ENCODE measurements at regions not wholly inside any gene's neighbourhood (a gene's known extent, or its start where the extent isn't known, plus 50 kb on each side); places are given as distances from the start of the nearest gene placed in this dataset.
A peak's percentile ranks its signal among the peaks of the same experiment; 100 is the strongest.
"Not testable (repeated sequence)": the region's sequence is repeated elsewhere in the genome, so short reads cannot be mapped to it uniquely, and the experiment has no call there.

- 81% methylated on average over 3 of the region's 4 CpGs for WGBS (ENCODE audit: insufficient coverage)
- no peaks in the 10 kb centered on the region for H3K9me3 ChIP-seq (ENCODE audit: control insufficient read depth, insufficient read depth, low read length)
Measured at GRCh38 chr12:25677232-25677937, 124.3 kb upstream of the LMNTD1 start.

GRCh38 chr12:25681580-25681979, 128.5 kb upstream of the LMNTD1 start:
- Histone ChIP-seq H3K36me3 (ENCODE audit: control insufficient read depth, insufficient read depth, low read length) (no peaks in the 10 kb centered on the region), H3K27me3 (ENCODE audit: control insufficient read depth, insufficient read depth, low read length) (no peaks in the 10 kb centered on the region), H3K27ac (ENCODE audit: low read depth, low read length) (no peak overlapping the region), H3K4me1 (ENCODE audit: control insufficient read depth, insufficient read depth, low read length) (no peaks in the 10 kb centered on the region), H3K4me3 (ENCODE audit: low read depth, low read length) (no peak overlapping the region), H3K9me3 (ENCODE audit: control insufficient read depth, insufficient read depth, low read length) (no peaks in the 10 kb centered on the region)
- DNase-seq (ENCODE audit: low read depth in 4 of 6, low spot score in 6 of 6) = no peak
- 94% methylated on average over 3 of the region's 4 CpGs for WGBS (ENCODE audit: insufficient coverage)

More at GRCh38 chr12:25677232-25677937, 124.3 kb upstream of the LMNTD1 start:
- no peak overlapping the region for H3K27ac ChIP-seq (ENCODE audit: low read depth, low read length)
- H3K4me1 ChIP-seq (ENCODE audit: control insufficient read depth, insufficient read depth, low read length) = no peaks in the 10 kb centered on the region
- no peaks in the 10 kb centered on the region for H3K36me3 ChIP-seq (ENCODE audit: control insufficient read depth, insufficient read depth, low read length)
- no peak for DNase-seq (ENCODE audit: low read depth in 4 of 6, low spot score in 6 of 6)
- no peaks in the 10 kb centered on the region for H3K27me3 ChIP-seq (ENCODE audit: control insufficient read depth, insufficient read depth, low read length)
- no peak overlapping the region for H3K4me3 ChIP-seq (ENCODE audit: low read depth, low read length)

- Histone ChIP-seq H3K4me1 (ENCODE audit: control insufficient read depth, insufficient read depth, low read length) (no peaks in the 10 kb centered on the region), H3K27ac (ENCODE audit: low read depth, low read length) (no peak overlapping the region), H3K27me3 (ENCODE audit: control insufficient read depth, insufficient read depth, low read length) (no peaks in the 10 kb centered on the region), H3K4me3 (ENCODE audit: low read depth, low read length) (no peak overlapping the region), H3K36me3 (ENCODE audit: control insufficient read depth, insufficient read depth, low read length) (no peaks in the 10 kb centered on the region), H3K9me3 (ENCODE audit: control insufficient read depth, insufficient read depth, low read length) (peaks cover 2% of the 10 kb centered on the region)
- no CpG with 5 or more reads among the region's 1 CpG for WGBS (ENCODE audit: insufficient coverage)
- DNase-seq (ENCODE audit: low read depth in 4 of 6, low spot score in 6 of 6) = no peak
Measured at GRCh38 chr12:25682421-25682820, 129.3 kb upstream of the LMNTD1 start.

- no peak for DNase-seq (ENCODE audit: low read depth in 4 of 6, low spot score in 6 of 6)
- WGBS (ENCODE audit: insufficient coverage) = no CpG with 5 or more reads among the region's 2 CpGs
Measured at GRCh38 chr12:25684070-25684469, 131.0 kb upstream of the LMNTD1 start.

GRCh38 chr12:25686351-25686750, 133.3 kb upstream of the LMNTD1 start:
- H3K9me3 ChIP-seq (ENCODE audit: control insufficient read depth, insufficient read depth, low read length) = peaks cover 2% of the 10 kb centered on the region
- H3K4me1 ChIP-seq (ENCODE audit: control insufficient read depth, insufficient read depth, low read length) = peaks cover 6% of the 10 kb centered on the region
- H3K27ac ChIP-seq (ENCODE audit: low read depth, low read length) = no peak overlapping the region
- WGBS (ENCODE audit: insufficient coverage) = 95% methylated on average over 19 of the region's 19 CpGs
- H3K4me3 ChIP-seq (ENCODE audit: low read depth, low read length) = no peak overlapping the region
- H3K36me3 ChIP-seq (ENCODE audit: control insufficient read depth, insufficient read depth, low read length) = no peaks in the 10 kb centered on the region
- H3K27me3 ChIP-seq (ENCODE audit: control insufficient read depth, insufficient read depth, low read length) = no peaks in the 10 kb centered on the region
- DNase-seq (ENCODE audit: low read depth in 4 of 6, low spot score in 6 of 6) = no peak

More at GRCh38 chr12:25684070-25684469, 131.0 kb upstream of the LMNTD1 start:
- Histone ChIP-seq H3K4me1 (ENCODE audit: control insufficient read depth, insufficient read depth, low read length) (no peaks in the 10 kb centered on the region), H3K9me3 (ENCODE audit: control insufficient read depth, insufficient read depth, low read length) (peaks cover 2% of the 10 kb centered on the region), H3K4me3 (ENCODE audit: low read depth, low read length) (no peak overlapping the region), H3K27me3 (ENCODE audit: control insufficient read depth, insufficient read depth, low read length) (no peaks in the 10 kb centered on the region), H3K36me3 (ENCODE audit: control insufficient read depth, insufficient read depth, low read length) (no peaks in the 10 kb centered on the region), H3K27ac (ENCODE audit: low read depth, low read length) (no peak overlapping the region)

GRCh38 chr12:25687226-25687625, 134.1 kb upstream of the LMNTD1 start:
- DNase-seq (ENCODE audit: low read depth in 4 of 6, low spot score in 6 of 6) = no peak
- Histone ChIP-seq H3K27me3 (ENCODE audit: control insufficient read depth, insufficient read depth, low read length) (no peaks in the 10 kb centered on the region), H3K4me1 (ENCODE audit: control insufficient read depth, insufficient read depth, low read length) (peaks cover 6% of the 10 kb centered on the region), H3K4me3 (ENCODE audit: low read depth, low read length) (no peak overlapping the region), H3K27ac (ENCODE audit: low read depth, low read length) (no peak overlapping the region), H3K9me3 (ENCODE audit: control insufficient read depth, insufficient read depth, low read length) (peaks cover 2% of the 10 kb centered on the region), H3K36me3 (ENCODE audit: control insufficient read depth, insufficient read depth, low read length) (no peaks in the 10 kb centered on the region)
- 88% methylated on average over 6 of the region's 6 CpGs for WGBS (ENCODE audit: insufficient coverage)

GRCh38 chr12:25688851-25689250, 135.8 kb upstream of the LMNTD1 start:
- not testable (repeated sequence) for H3K27ac ChIP-seq (ENCODE audit: low read depth, low read length); H3K4me1 ChIP-seq (ENCODE audit: control insufficient read depth, insufficient read depth, low read length); H3K27me3 ChIP-seq (ENCODE audit: control insufficient read depth, insufficient read depth, low read length); H3K9me3 ChIP-seq (ENCODE audit: control insufficient read depth, insufficient read depth, low read length); H3K4me3 ChIP-seq (ENCODE audit: low read depth, low read length); DNase-seq (ENCODE audit: low read depth in 4 of 6, low spot score in 6 of 6); H3K36me3 ChIP-seq (ENCODE audit: control insufficient read depth, insufficient read depth, low read length)
- 96% methylated on average over 4 of the region's 9 CpGs for WGBS (ENCODE audit: insufficient coverage)

GRCh38 chr12:25689996-25690501, 137.0 kb upstream of the LMNTD1 start:
- 36% methylated on average over 5 of the region's 5 CpGs for WGBS (ENCODE audit: insufficient coverage)
- Histone ChIP-seq H3K36me3 (ENCODE audit: control insufficient read depth, insufficient read depth, low read length) (no peaks in the 10 kb centered on the region), H3K27ac (ENCODE audit: low read depth, low read length) (no peak overlapping the region), H3K4me3 (ENCODE audit: low read depth, low read length) (no peak overlapping the region), H3K27me3 (ENCODE audit: control insufficient read depth, insufficient read depth, low read length) (no peaks in the 10 kb centered on the region), H3K4me1 (ENCODE audit: control insufficient read depth, insufficient read depth, low read length) (peaks cover 6% of the 10 kb centered on the region), H3K9me3 (ENCODE audit: control insufficient read depth, insufficient read depth, low read length) (peaks cover 2% of the 10 kb centered on the region)
- DNase-seq (ENCODE audit: low read depth in 4 of 6, low spot score in 6 of 6) = peak in 3 of 6 donors; percentile 35 to 79 (median 77)

GRCh38 chr12:25690996-25691864, 138.1 kb upstream of the LMNTD1 start:
- no peak for DNase-seq (ENCODE audit: low read depth in 4 of 6, low spot score in 6 of 6)
- WGBS (ENCODE audit: insufficient coverage) = 88% methylated on average over 4 of the region's 8 CpGs

GRCh38 chr12:25691865-25692114, 138.7 kb upstream of the LMNTD1 start:
- Histone ChIP-seq H3K27me3 (ENCODE audit: control insufficient read depth, insufficient read depth, low read length) (no peaks in the 10 kb centered on the region), H3K36me3 (ENCODE audit: control insufficient read depth, insufficient read depth, low read length) (no peaks in the 10 kb centered on the region), H3K4me3 (ENCODE audit: low read depth, low read length) (no peak overlapping the region), H3K9me3 (ENCODE audit: control insufficient read depth, insufficient read depth, low read length) (peaks cover 2% of the 10 kb centered on the region), H3K4me1 (ENCODE audit: control insufficient read depth, insufficient read depth, low read length) (peaks cover 6% of the 10 kb centered on the region), H3K27ac (ENCODE audit: low read depth, low read length) (no peak overlapping the region)
- DNase-seq (ENCODE audit: low read depth in 4 of 6, low spot score in 6 of 6) = no peak
- no CpG with 5 or more reads among the region's 4 CpGs for WGBS (ENCODE audit: insufficient coverage)

More at GRCh38 chr12:25690996-25691864, 138.1 kb upstream of the LMNTD1 start:
- H3K36me3 ChIP-seq (ENCODE audit: control insufficient read depth, insufficient read depth, low read length) = no peaks in the 10 kb centered on the region
- H3K4me3 ChIP-seq (ENCODE audit: low read depth, low read length) = no peak overlapping the region
- H3K27me3 ChIP-seq (ENCODE audit: control insufficient read depth, insufficient read depth, low read length) = no peaks in the 10 kb centered on the region
- H3K4me1 ChIP-seq (ENCODE audit: control insufficient read depth, insufficient read depth, low read length) = peaks cover 6% of the 10 kb centered on the region
- H3K9me3 ChIP-seq (ENCODE audit: control insufficient read depth, insufficient read depth, low read length) = peaks cover 2% of the 10 kb centered on the region
- H3K27ac ChIP-seq (ENCODE audit: low read depth, low read length) = no peak overlapping the region
